ENCODE measurements at regions not wholly inside any gene's neighbourhood (a gene's known extent, or its start where the extent isn't known, plus 50 kb on each side); places are given as distances from the start of the nearest gene placed in this dataset.

DNA sequence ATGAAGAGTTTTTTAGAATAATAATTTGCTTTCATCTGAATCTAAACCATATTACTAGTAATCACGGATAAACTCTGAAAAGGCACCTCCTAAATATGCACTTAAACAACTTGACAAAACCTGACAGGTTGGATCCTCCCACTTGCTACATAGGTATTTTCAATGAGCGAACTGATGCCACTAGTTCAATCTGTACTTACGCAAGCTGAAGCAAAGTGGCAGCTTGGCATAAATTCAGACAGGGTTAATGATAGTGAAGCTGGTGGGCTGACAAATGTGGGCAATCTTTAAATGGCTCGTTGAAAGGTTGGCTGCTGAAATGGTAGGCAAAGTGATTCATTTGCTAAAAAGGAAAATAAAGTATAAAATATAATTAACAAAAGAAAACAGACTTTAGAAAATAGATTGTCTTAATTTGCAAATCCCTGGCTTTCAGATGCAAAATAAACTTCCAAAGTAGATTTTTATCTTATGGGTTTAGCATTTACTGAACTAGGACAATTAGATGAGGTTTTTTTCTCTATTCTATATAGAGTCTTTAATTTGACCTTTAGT is 1713.5 kb upstream of the SLC39A10 start:
- no peak for TF ChIP-seq POLR2A (IDR thresholded peaks at IDR 0.05)
- TF ChIP-seq, protein P1, sequence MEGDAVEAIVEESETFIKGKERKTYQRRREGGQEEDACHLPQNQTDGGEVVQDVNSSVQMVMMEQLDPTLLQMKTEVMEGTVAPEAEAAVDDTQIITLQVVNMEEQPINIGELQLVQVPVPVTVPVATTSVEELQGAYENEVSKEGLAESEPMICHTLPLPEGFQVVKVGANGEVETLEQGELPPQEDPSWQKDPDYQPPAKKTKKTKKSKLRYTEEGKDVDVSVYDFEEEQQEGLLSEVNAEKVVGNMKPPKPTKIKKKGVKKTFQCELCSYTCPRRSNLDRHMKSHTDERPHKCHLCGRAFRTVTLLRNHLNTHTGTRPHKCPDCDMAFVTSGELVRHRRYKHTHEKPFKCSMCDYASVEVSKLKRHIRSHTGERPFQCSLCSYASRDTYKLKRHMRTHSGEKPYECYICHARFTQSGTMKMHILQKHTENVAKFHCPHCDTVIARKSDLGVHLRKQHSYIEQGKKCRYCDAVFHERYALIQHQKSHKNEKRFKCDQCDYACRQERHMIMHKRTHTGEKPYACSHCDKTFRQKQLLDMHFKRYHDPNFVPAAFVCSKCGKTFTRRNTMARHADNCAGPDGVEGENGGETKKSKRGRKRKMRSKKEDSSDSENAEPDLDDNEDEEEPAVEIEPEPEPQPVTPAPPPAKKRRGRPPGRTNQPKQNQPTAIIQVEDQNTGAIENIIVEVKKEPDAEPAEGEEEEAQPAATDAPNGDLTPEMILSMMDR (IDR thresholded peaks at IDR 0.05 in 8 of 11, conservative IDR thresholded peaks at IDR 0.05 in 3 of 11), result no peak

DNA sequence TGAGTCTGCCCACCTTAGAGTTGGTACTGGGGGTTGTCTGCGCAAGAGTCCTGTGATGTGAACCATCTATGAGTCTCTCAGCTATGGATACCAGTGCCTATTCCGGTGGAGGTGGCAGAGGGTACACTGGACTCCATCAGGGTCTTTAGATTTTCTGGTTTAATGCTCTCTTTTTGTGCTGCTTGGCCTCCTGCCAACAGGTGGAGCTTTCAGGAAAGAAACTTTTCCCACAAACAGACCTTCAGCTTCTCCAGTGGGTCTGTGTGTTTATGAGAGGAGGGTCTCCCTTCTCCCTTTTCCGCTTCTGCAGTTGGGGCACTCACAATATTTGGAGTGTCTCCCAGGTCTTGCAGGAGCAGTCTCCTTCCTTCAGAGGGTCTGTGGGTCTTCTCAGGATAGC is 1721.9 kb upstream of the SLC39A10 start:
- 82 to 96% (median 94%) methylated on average over 3 of the region's 3 CpGs for WGBS, 5 donors
- Histone ChIP-seq H3K4me3 (no peak overlapping the region), H3K9me3 (no peaks in the 10 kb centered on the region), H3K27me3 (replicated peaks in 1 of 7) (no peaks in the 10 kb centered on the region), H3K4me1 (no peaks in the 10 kb centered on the region), H3K36me3 (no peaks in the 10 kb centered on the region), H3K27ac (no peak overlapping the region)
- no peak for DNase-seq
- intact Hi-C loops (cut with DNase I; ENCODE audit: low total_unique reads), result no loop called here
- TF ChIP-seq POLR2AphosphoS5 (IDR thresholded peaks at IDR 0.05), result no peak
- TF ChIP-seq, protein P1 (IDR thresholded peaks at IDR 0.05 in 8 of 11, conservative IDR thresholded peaks at IDR 0.05 in 3 of 11), result no peak
- TF ChIP-seq POLR2A (IDR thresholded peaks at IDR 0.05), result no peak

More for the DNA sequence above, 1713.5 kb upstream of the SLC39A10 start:
- Histone ChIP-seq H3K36me3 (no peaks in the 10 kb centered on the region), H3K27me3 (replicated peaks in 1 of 7) (no peaks in the 10 kb centered on the region), H3K9me3 (no peaks in the 10 kb centered on the region), H3K27ac (no peak overlapping the region), H3K4me3 (no peak overlapping the region), H3K4me1 (no peaks in the 10 kb centered on the region)
- DNase-seq, result no peak
- intact Hi-C loops (cut with DNase I; ENCODE audit: low total_unique reads), result no loop called here
- 78 to 81% (median 81%) methylated on average over 4 of the region's 4 CpGs for WGBS, 5 donors

DNA sequence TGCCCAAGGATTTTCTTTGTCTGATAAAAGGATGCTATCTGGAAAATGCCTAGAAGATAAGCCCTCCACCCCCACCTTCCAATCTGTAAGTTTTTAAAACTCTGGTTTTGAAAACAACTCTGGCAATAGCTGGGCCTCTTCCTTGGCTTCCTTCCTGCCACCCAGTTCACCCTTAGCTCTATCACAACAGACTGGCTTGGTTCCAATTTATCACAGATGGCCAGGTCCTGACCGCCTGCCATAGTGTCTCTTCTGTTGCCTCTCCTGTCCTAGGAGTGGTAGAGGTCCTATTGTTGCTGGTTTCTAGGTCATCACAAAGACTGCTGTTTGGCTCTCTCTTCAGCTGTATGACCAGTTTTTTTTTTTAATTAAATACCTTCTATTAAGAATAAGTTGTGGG is 1727.9 kb upstream of the SLC39A10 start:
- WGBS, 5 donors, result 54 to 62% (median 57%) methylated on average over 1 of the region's 1 CpG
- DNase-seq, result no peak
- no peaks in the 10 kb centered on the region for H3K9me3 ChIP-seq
- TF ChIP-seq POLR2AphosphoS5 (IDR thresholded peaks at IDR 0.05) (no peak), POLR2A (IDR thresholded peaks at IDR 0.05) (no peak)
- TF ChIP-seq, protein P1 (IDR thresholded peaks at IDR 0.05 in 8 of 11, conservative IDR thresholded peaks at IDR 0.05 in 3 of 11), result no peak
- no peaks in the 10 kb centered on the region for H3K27me3 ChIP-seq (replicated peaks in 1 of 7)
- H3K27ac ChIP-seq, result no peak overlapping the region
- H3K4me1 ChIP-seq, result no peaks in the 10 kb centered on the region
- no peak overlapping the region for H3K4me3 ChIP-seq
- intact Hi-C loops (cut with DNase I; ENCODE audit: low total_unique reads), result no loop called here
- no peaks in the 10 kb centered on the region for H3K36me3 ChIP-seq

DNA sequence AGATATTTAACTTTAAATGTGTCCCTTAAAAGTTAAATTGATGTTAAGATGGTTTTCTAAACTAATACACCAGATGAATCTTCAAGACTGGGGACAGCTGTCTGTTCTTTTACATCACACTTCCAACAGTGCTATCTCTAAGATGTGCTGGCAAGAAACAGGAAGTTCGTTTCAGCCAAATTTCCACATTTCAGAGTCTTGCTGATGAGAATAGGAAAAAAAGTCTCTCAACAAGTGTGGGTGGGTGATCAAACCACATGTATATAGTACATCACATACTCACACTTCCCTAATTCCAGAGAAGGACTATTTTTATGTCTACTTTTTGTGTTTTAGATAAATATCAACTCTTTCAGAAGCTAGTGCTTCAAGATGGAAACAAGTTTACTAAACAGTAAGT is 1712.8 kb upstream of the TMEFF2 start:
- 8 to 22% (median 13%) methylated on average over 1 of the region's 1 CpG for WGBS, 5 donors

More for the DNA sequence above, 1712.8 kb upstream of the TMEFF2 start:
- no peak for DNase-seq
- H3K4me1 ChIP-seq, result no peaks in the 10 kb centered on the region
- H3K27ac ChIP-seq, result no peak overlapping the region
- intact Hi-C loops (cut with DNase I; ENCODE audit: low total_unique reads), result no loop called here
- H3K4me3 ChIP-seq, result no peak overlapping the region
- H3K9me3 ChIP-seq, result peaks cover 0 to 9% (median 0%) of the 10 kb centered on the region in 8 donors
- no peaks in the 10 kb centered on the region for H3K27me3 ChIP-seq (replicated peaks in 1 of 7)
- TF ChIP-seq POLR2A (IDR thresholded peaks at IDR 0.05), result no peak
- TF ChIP-seq POLR2AphosphoS5 (IDR thresholded peaks at IDR 0.05), result no peak
- TF ChIP-seq, protein P1 (IDR thresholded peaks at IDR 0.05 in 8 of 11, conservative IDR thresholded peaks at IDR 0.05 in 3 of 11), result no peak
- H3K36me3 ChIP-seq, result no peaks in the 10 kb centered on the region

Measured in spleen (tissue), 11 donors.